ENCODE measurements at regions not wholly inside any gene's neighbourhood (a gene's known extent, or its start where the extent isn't known, plus 50 kb on each side); places are given as distances from the start of the nearest gene placed in this dataset.

DNA sequence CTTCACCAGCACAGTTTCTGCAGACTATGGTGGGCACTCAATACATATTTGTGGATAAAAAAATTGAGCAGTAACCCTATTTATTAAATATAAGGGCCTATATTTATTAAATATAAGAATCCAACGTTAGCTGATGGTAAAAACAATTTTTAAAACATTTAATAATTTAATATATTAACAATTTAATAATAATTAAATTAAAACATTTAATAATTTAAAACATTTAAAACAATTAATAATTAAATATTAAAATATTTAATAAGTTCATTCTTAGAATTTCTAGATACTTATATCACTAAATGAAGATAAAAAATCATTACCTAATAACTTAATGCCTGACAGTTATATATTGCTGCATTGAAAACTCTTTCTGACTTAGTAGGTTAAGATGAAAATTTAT, 880.2 kb upstream of the EPHA6 start:
- no peaks in the 10 kb centered on the region for H4K20me1 ChIP-seq (replicated peaks in 1 of 2; ENCODE audit: control insufficient read depth in 1 of 2, insufficient read depth in 2 of 2, low read length in 2 of 2)
- no peak overlapping the region for H4K8ac ChIP-seq (ENCODE audit: extremely low read depth, insufficient read depth, low read length)
- no peak overlapping the region for H4K91ac ChIP-seq (replicated peaks; ENCODE audit: insufficient read length, low read length)
- H3K23ac ChIP-seq (ENCODE audit: insufficient read length): no peak overlapping the region
- no peak overlapping the region for H2BK120ac ChIP-seq (replicated peaks; ENCODE audit: low read depth, low read length)
- H3K79me1 ChIP-seq (ENCODE audit: low read depth, low read length): no peaks in the 10 kb centered on the region
- H3K4me1 ChIP-seq (replicated peaks in 1 of 4; ENCODE audit: control insufficient read depth in 3 of 4, insufficient read depth in 4 of 4, low read length in 3 of 4): peaks cover 0 to 8% (median 4%) of the 10 kb centered on the region in 4 experiments; a peak in 3 of 7 replicates
- no peaks in the 10 kb centered on the region for H3K36me3 ChIP-seq (ENCODE audit: control insufficient read depth in 2 of 4, insufficient read depth in 4 of 4, low read length in 3 of 4)
- no peak overlapping the region for H3K9ac ChIP-seq (replicated peaks in 1 of 4; ENCODE audit: extremely low read depth in 1 of 4, low read depth in 3 of 4, low read length in 3 of 4)
- H2AK5ac ChIP-seq (ENCODE audit: low read depth, low read length): no peak overlapping the region
- no peak overlapping the region for H2BK15ac ChIP-seq (ENCODE audit: low read length)
- 100% methylated on average over 1 of the region's 1 CpG; no CpG with 5 or more reads in 1 of the 2 experiments for WGBS, 2 experiments (ENCODE audit: extremely low coverage in 1 of 2, insufficient coverage in 1 of 2, insufficient read length in 1 of 2, insufficient replicate concordance in 2 of 2, low coverage in 1 of 2, low lambda C conversion rate in 2 of 2, missing lambda C conversion rate in 1 of 2)
- H2AFZ ChIP-seq (ENCODE audit: low read length): no peak overlapping the region
- no peaks in the 10 kb centered on the region for H3K23me2 ChIP-seq (ENCODE audit: low read depth, low read length)
- no peak overlapping the region for H3K4me2 ChIP-seq (ENCODE audit: insufficient read depth in 1 of 2, low read depth in 2 of 2, low read length in 2 of 2)
- H2BK20ac ChIP-seq (ENCODE audit: low read length): no peak overlapping the region
- no peaks in the 10 kb centered on the region for H3K9me3 ChIP-seq (ENCODE audit: insufficient read depth in 2 of 2, low read depth in 1 of 2, low read length in 1 of 2)
- no peak overlapping the region for H3K56ac ChIP-seq (replicated peaks; ENCODE audit: insufficient read length, low read depth, low read length)
- no peak overlapping the region for H3K4ac ChIP-seq (replicated peaks; ENCODE audit: insufficient read length, low read depth, low read length)
- no peak overlapping the region for H3K27ac ChIP-seq (ENCODE audit: low read depth, low read length)
- H3K27me3 ChIP-seq (replicated peaks in 1 of 4; ENCODE audit: control insufficient read depth in 3 of 4, extremely low read depth in 1 of 4, insufficient read depth in 3 of 4, low read length in 3 of 4): no peaks in the 10 kb centered on the region
- no peak for FAIRE-seq
- no peak overlapping the region for H4K5ac ChIP-seq (ENCODE audit: insufficient read length, low read depth, low read length)
- no peak overlapping the region for H3K4me3 ChIP-seq (ENCODE audit: extremely low read depth in 1 of 4, insufficient read depth in 2 of 4, low read depth in 3 of 4, low read length in 4 of 4)
- H2BK12ac ChIP-seq (ENCODE audit: low read depth, low read length): no peak overlapping the region
- DNase-seq (ENCODE audit: low read depth in 1 of 2, low spot score in 2 of 2): no peak
- H3K14ac ChIP-seq (ENCODE audit: insufficient read length): no peak overlapping the region
- no peak overlapping the region for H3K18ac ChIP-seq (ENCODE audit: extremely low read depth, low read length)
- TF ChIP-seq EZH2 (IDR thresholded peaks at IDR 0.05; ENCODE audit: low read depth, low read length, severe bottlenecking) (no peak), MAFK (IDR thresholded peaks at IDR 0.05; ENCODE audit: low read depth, low read length) (no peak), JUND (IDR thresholded peaks at IDR 0.05; ENCODE audit: low read length) (no peak), SIRT6 (IDR thresholded peaks at IDR 0.05; ENCODE audit: low read length) (no peak), SIN3A (conservative IDR thresholded peaks at IDR 0.05 in 1 of 2, IDR thresholded peaks at IDR 0.05 in 1 of 2; ENCODE audit: low read depth in 1 of 2, low read length in 2 of 2) (no peak), YY1 (IDR thresholded peaks at IDR 0.05; ENCODE audit: low read depth, low read length) (no peak), POLR2AphosphoS5 (IDR thresholded peaks at IDR 0.05; ENCODE audit: low read depth, low read length) (no peak), POLR2A (IDR thresholded peaks at IDR 0.05; ENCODE audit: control extremely low read depth in 1 of 2, low read depth in 2 of 2, low read length in 2 of 2) (no peak), CTBP2 (IDR thresholded peaks at IDR 0.05; ENCODE audit: borderline replicate concordance, insufficient read depth, insufficient read length, low read length) (no peak), KDM4A (IDR thresholded peaks at IDR 0.05; ENCODE audit: low read depth, low read length, severe bottlenecking) (no peak)
- H2BK5ac ChIP-seq (ENCODE audit: low read depth, low read length): no peak overlapping the region
- no peaks in the 10 kb centered on the region for H3K79me2 ChIP-seq (ENCODE audit: control insufficient read depth in 1 of 2, insufficient read depth in 2 of 2, low read length in 2 of 2)
- CTCF ChIA-PET (ENCODE audit: partially characterized antibody): no interaction called here
- POLR2A ChIA-PET (ENCODE audit: partially characterized antibody): no interaction called here

Measured in H1 (cell line).